GM23338 (cell line): ENCODE measurements at regions not wholly inside any gene's neighbourhood (a gene's known extent, or its start where the extent isn't known, plus 50 kb on each side); places are given as distances from the start of the nearest gene placed in this dataset.

Experiments
- ATAC-seq: fragments of 200-7000 bp; cut with Tn5 transposase; 3 replicates; pipeline ENCODE4 v1.9.1; 2020
- DNase-seq: peaks from one replicate; pipeline ENCODE4 v3.0.0-alpha.2; 2015; ENCODE audit warnings: low spot score
- H2AFZ ChIP-seq: fragments of 200-600 bp; sonication (generic); 2 replicates; pipeline ENCODE4 v1.8.0; 2016; ENCODE audit warnings: antibody characterized with exemption, mild to moderate bottlenecking, moderate library complexity
- H3F3A ChIP-seq: fragments of 200-600 bp; sonication (generic); replicated peaks from 2 replicates; pipeline ENCODE4 v1.8.0; 2017; ENCODE audit warnings: antibody characterized with exemption, mixed run types, low read depth
- H3K27ac ChIP-seq: fragments of 200-600 bp; sonication (generic); 2 replicates; pipeline ENCODE4 v1.6.1; 2016; ENCODE audit warnings: low read depth
- H3K27me3 ChIP-seq: fragments of 200-600 bp; sonication (generic); 2 replicates; pipeline ENCODE4 v1.8.0; 2016; ENCODE audit warnings: mild to moderate bottlenecking, mixed run types, moderate library complexity; ENCODE audit not compliant: insufficient read depth
- H3K36me3 ChIP-seq: fragments of 200-600 bp; sonication (generic); 2 replicates; pipeline ENCODE4 v1.8.0; 2016; ENCODE audit warnings: mild to moderate bottlenecking; ENCODE audit not compliant: insufficient read depth
- H3K4me1 ChIP-seq: fragments of 200-600 bp; sonication (generic); 2 replicates; pipeline ENCODE4 v1.8.0; 2016; ENCODE audit warnings: mild to moderate bottlenecking, moderate library complexity; ENCODE audit not compliant: insufficient read depth
- H3K4me2 ChIP-seq: fragments of 200-600 bp; sonication (generic); 2 replicates; pipeline ENCODE4 v1.7.1; 2017; ENCODE audit warnings: mixed run types
- H3K4me3 ChIP-seq: fragments of 200-600 bp; sonication (generic); 2 replicates; pipeline ENCODE4 v1.6.1; 2016; ENCODE audit warnings: mixed run types
- H3K79me2 ChIP-seq: fragments of 200-600 bp; sonication (generic); replicated peaks from 2 replicates; pipeline ENCODE4 v1.8.0; 2017; ENCODE audit warnings: mild to moderate bottlenecking; ENCODE audit not compliant: insufficient read depth
- H3K9me2 ChIP-seq: fragments of 200-600 bp; sonication (generic); 2 replicates; pipeline ENCODE4 v1.8.0; 2017; ENCODE audit not compliant: insufficient read depth
- H4K20me1 ChIP-seq: fragments of 200-600 bp; sonication (generic); replicated peaks from 2 replicates; pipeline ENCODE4 v1.8.0; 2017; ENCODE audit warnings: mild to moderate bottlenecking; ENCODE audit not compliant: insufficient read depth
- H3K27ac Mint-ChIP-seq: 2 replicates; pipeline ENCODE4 v1.8.0; 2020; ENCODE audit warnings: inconsistent platforms, mild to moderate bottlenecking, moderate library complexity, mixed read lengths
- H3K27me3 Mint-ChIP-seq: 3 replicates; pipeline ENCODE4 v1.8.0; 2022; ENCODE audit warnings: low read depth, mild to moderate bottlenecking, moderate library complexity, mixed read lengths, inconsistent platforms; ENCODE audit not compliant: insufficient read depth, poor library complexity
- H3K36me3 Mint-ChIP-seq: 3 replicates; pipeline ENCODE4 v1.8.0; 2021; ENCODE audit warnings: low read depth, mild to moderate bottlenecking, inconsistent platforms, moderate library complexity, mixed read lengths
- H3K4me1 Mint-ChIP-seq: 3 replicates; pipeline ENCODE4 v1.8.0; 2020; ENCODE audit warnings: mild to moderate bottlenecking, inconsistent platforms, mixed read lengths
- H3K4me3 Mint-ChIP-seq: 3 replicates; pipeline ENCODE4 v1.8.0; 2021; ENCODE audit warnings: moderate library complexity, mild to moderate bottlenecking, inconsistent platforms, mixed read lengths
- H3K9me3 Mint-ChIP-seq: 3 replicates; pipeline ENCODE4 v1.8.0; 2020; ENCODE audit warnings: moderate library complexity, mild to moderate bottlenecking, inconsistent platforms, mixed read lengths
- CREB1 ChIP-seq: fragments of 250-450 bp; sonication (Bioruptor Pico); IDR thresholded peaks from 2 replicates; pipeline ENCODE4 v1.5.0; 2020; ENCODE audit warnings: low read depth, mild to moderate bottlenecking, moderate library complexity
- EZH2phosphoT487 ChIP-seq: fragments of 200-600 bp; sonication (generic); IDR thresholded peaks from one replicate; pipeline ENCODE4 v1.8.1; 2018; ENCODE audit warnings: antibody characterized with exemption; ENCODE audit not compliant: unreplicated experiment
- NANOG ChIP-seq: IDR thresholded peaks from 2 replicates; pipeline ENCODE4 v1.6.1; 2016; ENCODE audit warnings: antibody characterized with exemption, borderline replicate concordance
- POLR2AphosphoS5 ChIP-seq: IDR thresholded peaks from 2 replicates; pipeline ENCODE4 v1.6.1; 2016; ENCODE audit warnings: antibody characterized with exemption, low read depth
- STAT1 ChIP-seq: IDR thresholded peaks from one replicate; pipeline ENCODE4 v1.6.1; 2016; ENCODE audit warnings: antibody characterized with exemption; ENCODE audit not compliant: unreplicated experiment
- ZNF331 ChIP-seq: fragments of 250-450 bp; sonication (Bioruptor Pico); IDR thresholded peaks from 2 replicates; pipeline ENCODE4 v1.5.0; 2020; ENCODE audit warnings: low read depth, mild to moderate bottlenecking, moderate library complexity
- TF ChIP-seq, protein P1 (sequence below): fragments of 250-450 bp; sonication (Bioruptor Pico); IDR thresholded peaks from 2 replicates; pipeline ENCODE4 v1.5.0; 2020; ENCODE audit warnings: mild to moderate bottlenecking, moderate library complexity
- TF ChIP-seq, protein P2 (sequence below), 2 experiments: fragments of 200-600 bp in 1 of 2; sonication (generic) in 1 of 2; conservative IDR thresholded peaks; 2 replicates each; pipeline versions ENCODE4 v1.5.1 to v1.6.1; 2016 to 2017; ENCODE audit warnings: antibody characterized with exemption in 2 of 2, low read depth in 2 of 2, mild to moderate bottlenecking in 2 of 2, moderate library complexity in 1 of 2

DNA sequence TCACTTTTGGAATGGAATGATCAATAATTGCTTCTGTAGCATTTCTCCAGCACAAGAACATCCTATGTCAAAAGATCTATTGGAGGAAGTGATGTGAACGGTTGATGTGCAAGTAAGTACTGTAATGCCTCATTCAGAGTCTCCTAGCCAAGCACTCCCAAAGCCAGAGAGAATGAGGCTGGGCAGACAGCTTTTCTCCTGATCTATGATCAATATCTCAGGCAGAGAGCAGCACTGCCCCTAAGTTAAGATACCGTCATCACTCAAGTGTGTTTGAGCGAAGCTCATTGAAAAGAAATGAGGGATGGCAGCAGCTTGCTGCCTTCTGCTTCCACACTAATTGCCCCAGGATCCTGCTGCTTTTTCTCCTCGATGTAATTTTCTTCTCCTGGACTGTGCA is 324.1 kb upstream of the GRAMD2B start (continued):
- TF ChIP-seq, protein P1, sequence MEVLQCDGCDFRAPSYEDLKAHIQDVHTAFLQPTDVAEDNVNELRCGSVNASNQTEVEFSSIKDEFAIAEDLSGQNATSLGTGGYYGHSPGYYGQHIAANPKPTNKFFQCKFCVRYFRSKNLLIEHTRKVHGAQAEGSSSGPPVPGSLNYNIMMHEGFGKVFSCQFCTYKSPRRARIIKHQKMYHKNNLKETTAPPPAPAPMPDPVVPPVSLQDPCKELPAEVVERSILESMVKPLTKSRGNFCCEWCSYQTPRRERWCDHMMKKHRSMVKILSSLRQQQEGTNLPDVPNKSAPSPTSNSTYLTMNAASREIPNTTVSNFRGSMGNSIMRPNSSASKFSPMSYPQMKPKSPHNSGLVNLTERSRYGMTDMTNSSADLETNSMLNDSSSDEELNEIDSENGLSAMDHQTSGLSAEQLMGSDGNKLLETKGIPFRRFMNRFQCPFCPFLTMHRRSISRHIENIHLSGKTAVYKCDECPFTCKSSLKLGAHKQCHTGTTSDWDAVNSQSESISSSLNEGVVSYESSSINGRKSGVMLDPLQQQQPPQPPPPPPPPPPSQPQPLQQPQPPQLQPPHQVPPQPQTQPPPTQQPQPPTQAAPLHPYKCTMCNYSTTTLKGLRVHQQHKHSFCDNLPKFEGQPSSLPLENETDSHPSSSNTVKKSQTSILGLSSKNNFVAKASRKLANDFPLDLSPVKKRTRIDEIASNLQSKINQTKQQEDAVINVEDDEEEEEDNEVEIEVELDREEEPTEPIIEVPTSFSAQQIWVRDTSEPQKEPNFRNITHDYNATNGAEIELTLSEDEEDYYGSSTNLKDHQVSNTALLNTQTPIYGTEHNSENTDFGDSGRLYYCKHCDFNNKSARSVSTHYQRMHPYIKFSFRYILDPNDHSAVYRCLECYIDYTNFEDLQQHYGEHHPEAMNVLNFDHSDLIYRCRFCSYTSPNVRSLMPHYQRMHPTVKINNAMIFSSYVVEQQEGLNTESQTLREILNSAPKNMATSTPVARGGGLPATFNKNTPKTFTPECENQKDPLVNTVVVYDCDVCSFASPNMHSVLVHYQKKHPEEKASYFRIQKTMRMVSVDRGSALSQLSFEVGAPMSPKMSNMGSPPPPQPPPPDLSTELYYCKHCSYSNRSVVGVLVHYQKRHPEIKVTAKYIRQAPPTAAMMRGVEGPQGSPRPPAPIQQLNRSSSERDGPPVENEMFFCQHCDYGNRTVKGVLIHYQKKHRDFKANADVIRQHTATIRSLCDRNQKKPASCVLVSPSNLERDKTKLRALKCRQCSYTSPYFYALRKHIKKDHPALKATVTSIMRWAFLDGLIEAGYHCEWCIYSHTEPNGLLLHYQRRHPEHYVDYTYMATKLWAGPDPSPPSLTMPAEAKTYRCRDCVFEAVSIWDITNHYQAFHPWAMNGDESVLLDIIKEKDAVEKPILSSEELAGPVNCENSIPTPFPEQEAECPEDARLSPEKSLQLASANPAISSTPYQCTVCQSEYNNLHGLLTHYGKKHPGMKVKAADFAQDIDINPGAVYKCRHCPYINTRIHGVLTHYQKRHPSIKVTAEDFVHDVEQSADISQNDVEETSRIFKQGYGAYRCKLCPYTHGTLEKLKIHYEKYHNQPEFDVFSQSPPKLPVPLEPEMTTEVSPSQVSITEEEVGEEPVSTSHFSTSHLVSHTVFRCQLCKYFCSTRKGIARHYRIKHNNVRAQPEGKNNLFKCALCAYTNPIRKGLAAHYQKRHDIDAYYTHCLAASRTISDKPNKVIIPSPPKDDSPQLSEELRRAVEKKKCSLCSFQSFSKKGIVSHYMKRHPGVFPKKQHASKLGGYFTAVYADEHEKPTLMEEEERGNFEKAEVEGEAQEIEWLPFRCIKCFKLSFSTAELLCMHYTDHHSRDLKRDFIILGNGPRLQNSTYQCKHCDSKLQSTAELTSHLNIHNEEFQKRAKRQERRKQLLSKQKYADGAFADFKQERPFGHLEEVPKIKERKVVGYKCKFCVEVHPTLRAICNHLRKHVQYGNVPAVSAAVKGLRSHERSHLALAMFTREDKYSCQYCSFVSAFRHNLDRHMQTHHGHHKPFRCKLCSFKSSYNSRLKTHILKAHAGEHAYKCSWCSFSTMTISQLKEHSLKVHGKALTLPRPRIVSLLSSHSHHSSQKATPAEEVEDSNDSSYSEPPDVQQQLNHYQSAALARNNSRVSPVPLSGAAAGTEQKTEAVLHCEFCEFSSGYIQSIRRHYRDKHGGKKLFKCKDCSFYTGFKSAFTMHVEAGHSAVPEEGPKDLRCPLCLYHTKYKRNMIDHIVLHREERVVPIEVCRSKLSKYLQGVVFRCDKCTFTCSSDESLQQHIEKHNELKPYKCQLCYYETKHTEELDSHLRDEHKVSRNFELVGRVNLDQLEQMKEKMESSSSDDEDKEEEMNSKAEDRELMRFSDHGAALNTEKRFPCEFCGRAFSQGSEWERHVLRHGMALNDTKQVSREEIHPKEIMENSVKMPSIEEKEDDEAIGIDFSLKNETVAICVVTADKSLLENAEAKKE (CRISPR knock-in tag), result no peak
- TF ChIP-seq EZH2phosphoT487 (no peak), STAT1 (no peak), NANOG (no peak), POLR2AphosphoS5 (no peak), ZNF331 (CRISPR knock-in tag) (no peak), CREB1 (CRISPR knock-in tag) (no peak)
- TF ChIP-seq, protein P2, sequence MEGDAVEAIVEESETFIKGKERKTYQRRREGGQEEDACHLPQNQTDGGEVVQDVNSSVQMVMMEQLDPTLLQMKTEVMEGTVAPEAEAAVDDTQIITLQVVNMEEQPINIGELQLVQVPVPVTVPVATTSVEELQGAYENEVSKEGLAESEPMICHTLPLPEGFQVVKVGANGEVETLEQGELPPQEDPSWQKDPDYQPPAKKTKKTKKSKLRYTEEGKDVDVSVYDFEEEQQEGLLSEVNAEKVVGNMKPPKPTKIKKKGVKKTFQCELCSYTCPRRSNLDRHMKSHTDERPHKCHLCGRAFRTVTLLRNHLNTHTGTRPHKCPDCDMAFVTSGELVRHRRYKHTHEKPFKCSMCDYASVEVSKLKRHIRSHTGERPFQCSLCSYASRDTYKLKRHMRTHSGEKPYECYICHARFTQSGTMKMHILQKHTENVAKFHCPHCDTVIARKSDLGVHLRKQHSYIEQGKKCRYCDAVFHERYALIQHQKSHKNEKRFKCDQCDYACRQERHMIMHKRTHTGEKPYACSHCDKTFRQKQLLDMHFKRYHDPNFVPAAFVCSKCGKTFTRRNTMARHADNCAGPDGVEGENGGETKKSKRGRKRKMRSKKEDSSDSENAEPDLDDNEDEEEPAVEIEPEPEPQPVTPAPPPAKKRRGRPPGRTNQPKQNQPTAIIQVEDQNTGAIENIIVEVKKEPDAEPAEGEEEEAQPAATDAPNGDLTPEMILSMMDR (conservative IDR thresholded peaks at IDR 0.05; ENCODE audit: low read depth in 2 of 2), result no peak

DNA sequence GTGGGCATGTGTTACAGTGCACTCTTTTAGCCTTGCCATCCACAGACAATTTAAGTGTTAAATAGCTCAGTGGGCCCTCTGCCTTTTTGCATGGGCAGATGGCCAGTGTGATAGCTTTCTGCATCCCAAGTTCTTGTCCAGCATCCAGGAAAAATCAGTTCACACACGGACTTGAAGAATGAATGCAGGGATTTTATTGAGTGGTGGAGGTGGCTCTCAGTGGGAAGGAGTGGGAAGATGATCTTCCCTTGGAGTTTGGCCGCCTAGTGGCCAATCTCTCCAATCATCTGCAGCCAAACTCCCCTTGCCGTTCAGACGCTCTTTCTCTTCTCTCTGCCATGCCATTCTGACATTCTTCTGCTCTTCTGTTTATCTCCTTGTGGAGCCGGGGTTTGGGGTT is 322.4 kb upstream of the GRAMD2B start:
- no peaks in the 10 kb centered on the region for H3K36me3 ChIP-seq
- no peak overlapping the region for H3K4me2 ChIP-seq
- Mint-ChIP-seq H3K9me3 (peaks cover 5% of the 10 kb centered on the region; the same call in 1 of the 3 replicates), H3K4me3 (no peak overlapping the region), H3K27ac (no peak overlapping the region), H3K4me1 (no peaks in the 10 kb centered on the region; the same call in 2 of the 3 replicates), H3K36me3 (peaks cover 7% of the 10 kb centered on the region; the same call in 1 of the 3 replicates), H3K27me3 (no peaks in the 10 kb centered on the region)
- no peaks in the 10 kb centered on the region for H4K20me1 ChIP-seq
- H2AFZ ChIP-seq, result 0 out of 2 replicates have a peak overlapping the region, but pooled peaks have one; percentile 39
- ATAC-seq (peak; percentile 31; the same call in 1 of the 3 replicates), DNase-seq (peak; percentile 46)
- no peaks in the 10 kb centered on the region for H3K79me2 ChIP-seq
- no peaks in the 10 kb centered on the region for H3F3A ChIP-seq
- no peak overlapping the region for H3K27ac ChIP-seq
- no peaks in the 10 kb centered on the region for H3K4me1 ChIP-seq
- no peaks in the 10 kb centered on the region for H3K27me3 ChIP-seq
- no peak overlapping the region for H3K4me3 ChIP-seq
- H3K9me2 ChIP-seq, result peaks cover 4% of the 10 kb centered on the region
- TF ChIP-seq, protein P2 (conservative IDR thresholded peaks at IDR 0.05; ENCODE audit: low read depth in 2 of 2), result peak; percentile 51 to 60
